Fibroblast of the aortic adventitia (primary cell): ENCODE measurements at regions not wholly inside any gene's neighbourhood (a gene's known extent, or its start where the extent isn't known, plus 50 kb on each side); places are given as distances from the start of the nearest gene placed in this dataset.

Experiments
- DNase-seq: peaks from one replicate; pipeline ENCODE4 v3.0.0-alpha.2; 2010; ENCODE audit warnings: low read depth
- H3K4me3 ChIP-seq: 2 replicates; pipeline ENCODE4 v1.5.1; 2011; ENCODE audit warnings: low read depth, mild to moderate bottlenecking, control low read depth, low read length, moderate library complexity
- CTCF ChIP-seq: IDR thresholded peaks from 2 replicates; pipeline ENCODE4 v1.5.1; 2011; ENCODE audit warnings: mild to moderate bottlenecking, low read length, control low read depth, inconsistent platforms; ENCODE audit not compliant: insufficient read depth

DNA sequence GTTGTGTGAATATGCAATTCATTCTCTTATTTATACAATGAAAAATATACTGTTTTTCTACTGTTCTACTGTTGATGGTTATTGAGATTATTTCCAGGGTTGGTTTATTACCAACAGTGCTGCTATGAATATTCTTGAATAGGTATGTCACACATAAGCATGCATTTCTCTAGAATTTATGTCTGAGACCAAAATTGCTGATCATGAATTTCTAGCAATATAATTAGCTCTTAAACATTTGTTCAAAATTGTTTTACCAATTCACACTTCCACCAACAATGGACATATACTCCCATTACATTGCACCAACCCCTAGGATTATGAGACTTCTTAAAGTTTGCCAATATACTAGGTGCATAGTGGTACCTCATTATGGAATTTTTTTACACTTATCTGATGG, 164.1 kb upstream of the KCNQ5 start:
- DNase-seq = no peak
- H3K4me3 ChIP-seq = no peak overlapping the region
- no peak for TF ChIP-seq CTCF

GRCh38 chr6:72458521-72458920, 163.3 kb upstream of the KCNQ5 start:
- no peak for TF ChIP-seq CTCF
- H3K4me3 ChIP-seq = no peak overlapping the region
- no peak for DNase-seq

- peak; percentile 30 for DNase-seq
- TF ChIP-seq CTCF = no peak
- H3K4me3 ChIP-seq = no peak overlapping the region
These were observed 160.7 kb upstream of the KCNQ5 start for GRCh38 chr6:72461144-72461543.

DNA sequence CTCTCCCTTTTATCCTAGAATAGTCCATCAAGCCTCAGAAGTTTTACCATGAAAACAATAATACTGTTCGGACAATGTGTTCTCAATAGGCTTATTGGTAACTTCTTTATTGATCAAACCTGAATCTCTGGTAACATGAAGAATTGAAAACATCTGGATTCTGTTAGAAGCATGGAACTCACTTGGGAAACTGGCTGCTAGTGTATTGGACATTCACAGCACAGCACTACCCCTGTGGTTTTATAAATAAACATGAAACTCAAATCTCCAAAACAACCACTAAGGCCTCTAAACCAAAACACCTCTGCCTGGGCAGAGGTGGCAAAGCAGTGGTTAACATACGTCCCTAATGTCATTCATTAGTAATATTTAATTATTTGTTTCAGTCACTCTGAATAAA, 157.6 kb upstream of the KCNQ5 start:
- DNase-seq = no peak
- no peak for TF ChIP-seq CTCF
- no peak overlapping the region for H3K4me3 ChIP-seq

DNA sequence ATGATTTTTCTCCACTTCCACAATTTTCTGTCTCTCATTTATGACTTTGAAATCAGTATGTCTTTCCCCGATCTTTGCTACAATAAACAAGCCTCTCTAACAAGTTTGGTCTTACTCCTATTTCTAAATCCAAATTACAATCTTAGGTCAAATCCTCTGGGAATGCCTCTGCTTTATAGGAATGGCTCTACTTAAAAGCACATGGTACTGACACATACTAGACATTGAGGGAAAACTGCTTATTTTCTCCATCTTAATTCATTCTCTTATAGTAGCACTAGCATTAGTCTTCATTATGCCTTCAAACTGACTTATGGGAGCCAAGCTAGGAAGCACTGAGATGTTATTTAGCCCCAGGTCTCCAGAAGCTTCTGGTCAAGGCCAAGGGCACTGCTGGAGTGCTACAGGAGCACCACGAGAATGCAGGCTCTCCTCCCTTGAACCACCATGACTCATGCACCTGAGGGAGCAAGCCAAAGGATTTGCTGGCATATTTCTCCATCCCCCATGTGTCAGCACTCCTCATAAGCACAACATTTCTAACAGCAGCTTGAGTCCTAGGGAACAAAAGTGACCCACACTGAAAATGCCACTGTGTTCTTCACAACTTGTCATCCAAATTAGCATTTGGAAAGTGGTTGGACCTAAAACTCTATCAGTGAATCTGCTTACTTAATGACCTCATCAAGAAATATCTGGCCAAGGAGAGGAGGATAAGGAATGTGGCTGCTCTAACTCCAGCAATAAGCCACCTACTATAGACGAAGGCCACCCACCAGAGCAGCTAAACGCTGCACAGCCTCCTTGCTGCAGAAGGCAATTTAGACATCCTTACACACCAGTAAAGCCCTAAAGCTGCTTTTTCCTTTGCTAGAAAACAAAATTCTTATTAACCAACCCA, 156.8 kb upstream of the KCNQ5 start:
- DNase-seq = peak; percentile 77
- no peak overlapping the region for H3K4me3 ChIP-seq
- no peak for TF ChIP-seq CTCF

DNA sequence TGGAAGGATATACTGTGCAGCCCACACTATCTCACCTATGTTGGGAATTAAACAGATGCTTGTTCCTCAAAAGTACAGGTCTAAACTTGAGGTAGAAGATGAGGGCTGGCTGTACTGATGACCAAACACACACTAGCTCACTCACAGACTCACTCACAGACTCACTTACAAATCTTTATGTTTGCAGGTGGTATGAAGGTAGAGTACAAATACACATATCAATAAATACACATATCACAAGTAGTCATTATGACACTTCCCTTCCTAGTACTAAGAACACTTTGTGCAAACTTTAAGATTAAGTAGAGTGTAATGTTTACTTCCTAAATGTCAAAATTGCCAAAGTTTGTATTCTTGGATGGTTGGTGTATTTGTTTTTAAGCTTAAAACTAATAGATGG, 155.4 kb upstream of the KCNQ5 start:
- H3K4me3 ChIP-seq = no peak overlapping the region
- no peak for DNase-seq
- TF ChIP-seq CTCF = no peak
